ENCODE measurements at regions not wholly inside any gene's neighbourhood (a gene's known extent, or its start where the extent isn't known, plus 50 kb on each side); places are given as distances from the start of the nearest gene placed in this dataset.

DNA sequence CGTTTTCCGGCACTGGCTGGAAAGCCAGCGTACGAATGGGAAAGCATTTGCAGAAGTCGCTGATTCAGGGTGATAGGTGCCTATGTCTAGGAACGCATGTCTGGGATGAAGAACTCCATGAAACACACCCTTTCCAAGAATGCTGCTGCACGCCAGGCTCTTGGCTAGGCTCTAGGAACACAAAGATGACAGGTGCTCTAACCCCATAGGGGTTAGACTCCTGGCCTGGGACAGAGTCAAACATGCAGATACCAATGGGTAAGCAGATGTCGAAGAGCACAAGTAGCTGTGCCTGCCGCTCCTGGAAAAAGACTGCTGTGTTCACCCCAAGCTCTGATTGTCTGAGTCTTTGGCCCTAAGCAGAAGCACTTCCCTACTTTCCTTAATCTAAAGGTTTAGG lies 180.9 kb upstream of the UBE3A start:
- H3K27me3 Mint-ChIP-seq (ENCODE audit: insufficient read depth), result peaks cover 19% of the 10 kb centered on the region
- H3K4me1 Mint-ChIP-seq, result no peaks in the 10 kb centered on the region
- no peak for DNase-seq
- H3K9me3 ChIP-seq (ENCODE audit: control insufficient read depth, low read length), result no peaks in the 10 kb centered on the region
- H3K27me3 ChIP-seq (ENCODE audit: control insufficient read depth, insufficient read depth, low read length, poor library complexity, severe bottlenecking), result no peaks in the 10 kb centered on the region
- no peak for TF ChIP-seq CTCF (conservative IDR thresholded peaks at IDR 0.05)
- H3K36me3 ChIP-seq (ENCODE audit: control insufficient read depth, insufficient read depth, low read length), result no peaks in the 10 kb centered on the region
- 81 to 82% methylated on average over 8 to 9 of the region's 9 CpGs for WGBS, 2 experiments (ENCODE audit: insufficient coverage in 1 of 2, insufficient read length in 1 of 2)
- no peak overlapping the region for H3K9ac ChIP-seq (ENCODE audit: extremely low read depth, low read length, poor library complexity, severe bottlenecking)
- H3K27ac ChIP-seq (ENCODE audit: low read depth, low read length), result no peak overlapping the region
- H3K27ac Mint-ChIP-seq, result no peak overlapping the region
- no peaks in the 10 kb centered on the region for H3K9me3 Mint-ChIP-seq
- no peak overlapping the region for H3K4me3 ChIP-seq (ENCODE audit: low read length)
- H3K4me3 Mint-ChIP-seq, result no peak overlapping the region
- H3K4me1 ChIP-seq (ENCODE audit: control insufficient read depth, insufficient read depth, low read length), result no peaks in the 10 kb centered on the region
- no peaks in the 10 kb centered on the region for H3K36me3 Mint-ChIP-seq (ENCODE audit: low read depth)

- WGBS, 2 experiments (ENCODE audit: insufficient coverage in 1 of 2, insufficient read length in 1 of 2), result 83 to 88% methylated on average over 9 of the region's 9 CpGs
- H3K36me3 ChIP-seq (ENCODE audit: control insufficient read depth, insufficient read depth, low read length), result no peaks in the 10 kb centered on the region
These were observed 180.3 kb upstream of the UBE3A start for GRCh38 chr15:25619076-25619475.

GRCh38 chr15:25618161-25618560 lies 179.3 kb upstream of the UBE3A start:
- no peak overlapping the region for H3K27ac Mint-ChIP-seq
- no peak overlapping the region for H3K4me3 ChIP-seq (ENCODE audit: low read length)
- H3K9me3 ChIP-seq (ENCODE audit: control insufficient read depth, low read length), result no peaks in the 10 kb centered on the region
- no peaks in the 10 kb centered on the region for H3K9me3 Mint-ChIP-seq
- TF ChIP-seq CTCF (conservative IDR thresholded peaks at IDR 0.05), result no peak
- no peak for DNase-seq
- H3K36me3 Mint-ChIP-seq (ENCODE audit: low read depth), result no peaks in the 10 kb centered on the region
- H3K27ac ChIP-seq (ENCODE audit: low read depth, low read length), result no peak overlapping the region
- no peaks in the 10 kb centered on the region for H3K36me3 ChIP-seq (ENCODE audit: control insufficient read depth, insufficient read depth, low read length)
- WGBS, 2 experiments (ENCODE audit: insufficient coverage in 1 of 2, insufficient read length in 1 of 2), result 92% methylated on average over 7 of the region's 7 CpGs; no CpG with 5 or more reads in 1 of the 2 experiments
- H3K27me3 ChIP-seq (ENCODE audit: control insufficient read depth, insufficient read depth, low read length, poor library complexity, severe bottlenecking), result no peaks in the 10 kb centered on the region
- H3K4me3 Mint-ChIP-seq, result no peak overlapping the region
- no peaks in the 10 kb centered on the region for H3K4me1 Mint-ChIP-seq
- H3K9ac ChIP-seq (ENCODE audit: extremely low read depth, low read length, poor library complexity, severe bottlenecking), result no peak overlapping the region
- peaks cover 7% of the 10 kb centered on the region for H3K27me3 Mint-ChIP-seq (ENCODE audit: insufficient read depth)
- no peaks in the 10 kb centered on the region for H3K4me1 ChIP-seq (ENCODE audit: control insufficient read depth, insufficient read depth, low read length)

More at GRCh38 chr15:25619076-25619475, 180.3 kb upstream of the UBE3A start:
- Mint-ChIP-seq H3K9me3 (no peaks in the 10 kb centered on the region), H3K27ac (no peak overlapping the region), H3K4me3 (no peak overlapping the region), H3K36me3 (ENCODE audit: low read depth) (no peaks in the 10 kb centered on the region), H3K4me1 (no peaks in the 10 kb centered on the region), H3K27me3 (ENCODE audit: insufficient read depth) (peaks cover 13% of the 10 kb centered on the region)
- no peak for DNase-seq
- no peaks in the 10 kb centered on the region for H3K9me3 ChIP-seq (ENCODE audit: control insufficient read depth, low read length)
- H3K4me1 ChIP-seq (ENCODE audit: control insufficient read depth, insufficient read depth, low read length), result no peaks in the 10 kb centered on the region
- no peaks in the 10 kb centered on the region for H3K27me3 ChIP-seq (ENCODE audit: control insufficient read depth, insufficient read depth, low read length, poor library complexity, severe bottlenecking)
- TF ChIP-seq CTCF (conservative IDR thresholded peaks at IDR 0.05), result no peak
- H3K9ac ChIP-seq (ENCODE audit: extremely low read depth, low read length, poor library complexity, severe bottlenecking), result no peak overlapping the region
- H3K27ac ChIP-seq (ENCODE audit: low read depth, low read length), result no peak overlapping the region
- H3K4me3 ChIP-seq (ENCODE audit: low read length), result no peak overlapping the region

Data from endodermal cell (in vitro differentiated cells).